Nucleus accumbens (tissue), 56 donors: ENCODE measurements at regions not wholly inside any gene's neighbourhood (a gene's known extent, or its start where the extent isn't known, plus 50 kb on each side); places are given as distances from the start of the nearest gene placed in this dataset.
"Not testable (repeated sequence)": the region's sequence is repeated elsewhere in the genome, so short reads cannot be mapped to it uniquely, and the experiment has no call there.

Experiments
- DNase-seq, 56 donors: peaks; one replicate each; lab custom pipeline; 2025; lab: John Stamatoyannopoulos, UW

GRCh38 chr18:70732188-70732587 lies 443.3 kb downstream of the SOCS6 start:
- no peak for DNase-seq

GRCh38 chr18:70720607-70721006 lies 431.8 kb downstream of the SOCS6 start:
- no peak for DNase-seq

- no peak for DNase-seq
These were observed 420.9 kb downstream of the SOCS6 start for GRCh38 chr18:70709720-70710119.

- no peak for DNase-seq
These were observed 420.3 kb downstream of the SOCS6 start for GRCh38 chr18:70709144-70709543.

- no peak for DNase-seq
These were observed 417.1 kb downstream of the SOCS6 start for GRCh38 chr18:70705831-70706416.

GRCh38 chr18:70700496-70700895 lies 411.7 kb downstream of the SOCS6 start:
- no peak for DNase-seq

- DNase-seq = no peak
These were observed 409.7 kb downstream of the SOCS6 start for GRCh38 chr18:70698574-70698973.

GRCh38 chr18:70693246-70693645 lies 404.4 kb downstream of the SOCS6 start:
- DNase-seq = no peak

GRCh38 chr18:70689765-70690164 lies 400.9 kb downstream of the SOCS6 start:
- not testable (repeated sequence) for DNase-seq

GRCh38 chr18:70688286-70688685 lies 399.4 kb downstream of the SOCS6 start:
- no peak for DNase-seq

GRCh38 chr18:70684821-70685220 lies 396.0 kb downstream of the SOCS6 start:
- DNase-seq = no peak

- no peak for DNase-seq
These were observed 394.4 kb downstream of the SOCS6 start for GRCh38 chr18:70683263-70683662.

- no peak for DNase-seq
These were observed 386.1 kb downstream of the SOCS6 start for GRCh38 chr18:70674896-70675295.

- DNase-seq = no peak
These were observed 385.0 kb downstream of the SOCS6 start for GRCh38 chr18:70673831-70674230.

- DNase-seq = no peak
These were observed 383.7 kb downstream of the SOCS6 start for GRCh38 chr18:70672581-70672980.

GRCh38 chr18:70671889-70672565 lies 383.2 kb downstream of the SOCS6 start:
- DNase-seq = no peak

- no peak for DNase-seq
These were observed 378.1 kb downstream of the SOCS6 start for GRCh38 chr18:70666936-70667335.

- DNase-seq = no peak
These were observed 374.3 kb downstream of the SOCS6 start for GRCh38 chr18:70663141-70663540.

- DNase-seq = no peak
These were observed 373.7 kb downstream of the SOCS6 start for GRCh38 chr18:70662588-70662987.

- no peak for DNase-seq
These were observed 370.4 kb downstream of the SOCS6 start for GRCh38 chr18:70659036-70659925.

GRCh38 chr18:70653671-70654070 lies 364.8 kb downstream of the SOCS6 start:
- DNase-seq = no peak

- DNase-seq = no peak
These were observed 362.0 kb downstream of the SOCS6 start for GRCh38 chr18:70650878-70651277.
